H1 (cell line): ENCODE measurements at regions not wholly inside any gene's neighbourhood (a gene's known extent, or its start where the extent isn't known, plus 50 kb on each side); places are given as distances from the start of the nearest gene placed in this dataset.

Experiments used
- CTCF ChIA-PET: fragments of 300-600 bp; sonication (Branson Sonifier 250); formaldehyde crosslinking; loops from one replicate; lab custom pipeline; 2021; ENCODE audit not compliant: partially characterized antibody; lab: Charles Lee
- POLR2A ChIA-PET: fragments of 300-600 bp; sonication (Branson Sonifier 250); formaldehyde crosslinking; loops from one replicate; lab custom pipeline; 2021; ENCODE audit warnings: inconsistent platforms; ENCODE audit not compliant: partially characterized antibody; lab: Charles Lee
- DNase-seq, 2 experiments: peaks; one replicate each; pipeline versions ENCODE4 v3.0.0 to v3.0.0-alpha.2; 2010 to 2022; ENCODE audit warnings: low spot score in 2 of 2, low read depth in 1 of 2, mixed read lengths in 1 of 2
- FAIRE-seq: peaks from 2 replicates; lab custom pipeline; 2011; peaks lifted over from hg19 to GRCh38; lab: Jason Lieb, UNC
- H2AFZ ChIP-seq: 2 replicates; pipeline ENCODE4 v1.8.1; 2012; ENCODE audit warnings: low read length, inconsistent platforms
- H2AK5ac ChIP-seq: 2 replicates; pipeline ENCODE4 v1.6.1; 2013; ENCODE audit warnings: low read depth, low read length
- H2BK120ac ChIP-seq: replicated peaks from 2 replicates; pipeline ENCODE3; 2013; ENCODE audit warnings: low read depth, low read length, inconsistent platforms
- H2BK12ac ChIP-seq: 2 replicates; pipeline ENCODE4 v1.6.1; 2013; ENCODE audit warnings: low read depth, low read length
- H2BK15ac ChIP-seq: 2 replicates; pipeline ENCODE4 v1.6.1; 2013; ENCODE audit warnings: low read length
- H2BK20ac ChIP-seq: 2 replicates; pipeline ENCODE4 v1.6.1; 2013; ENCODE audit warnings: low read length
- H2BK5ac ChIP-seq: 2 replicates; pipeline ENCODE4 v1.6.1; 2013; ENCODE audit warnings: low read depth, low read length
- H3K14ac ChIP-seq: 2 replicates; pipeline ENCODE4 v1.6.1; 2013; ENCODE audit warnings: inconsistent platforms; ENCODE audit not compliant: insufficient read length
- H3K18ac ChIP-seq: 2 replicates; pipeline ENCODE4 v1.6.1; 2013; ENCODE audit warnings: low read length; ENCODE audit errors: extremely low read depth
- H3K23ac ChIP-seq: 2 replicates; pipeline ENCODE4 v1.6.1; 2013; ENCODE audit warnings: inconsistent platforms; ENCODE audit not compliant: insufficient read length
- H3K23me2 ChIP-seq: 2 replicates; pipeline ENCODE4 v1.6.1; 2013; ENCODE audit warnings: low read depth, low read length
- H3K27ac ChIP-seq: 2 replicates; pipeline ENCODE4 v1.6.1; 2011; ENCODE audit warnings: low read depth, low read length, inconsistent platforms
- H3K27me3 ChIP-seq, 4 experiments: replicated peaks in 1 of 4; 1 replicate in 1 of 4; 2 replicates in 3 of 4; pipeline versions ENCODE4 v1.6.1 to v1.8.1; 2011 to 2013; ENCODE audit warnings: low read length in 3 of 4, mild to moderate bottlenecking in 3 of 4, inconsistent platforms in 2 of 4, mixed read lengths in 2 of 4, moderate library complexity in 1 of 4; ENCODE audit not compliant: control insufficient read depth in 3 of 4, insufficient read depth in 3 of 4; ENCODE audit errors: extremely low read depth in 1 of 4
- H3K36me3 ChIP-seq, 4 experiments: 2 replicates each; pipeline versions ENCODE4 v1.6.1 to v1.8.1; 2011 to 2013; ENCODE audit warnings: mild to moderate bottlenecking in 4 of 4, low read length in 3 of 4, moderate library complexity in 2 of 4, control low read depth in 1 of 4, inconsistent platforms in 1 of 4; ENCODE audit not compliant: insufficient read depth in 4 of 4, control insufficient read depth in 2 of 4
- H3K4ac ChIP-seq: replicated peaks from 2 replicates; pipeline ENCODE3; 2013; ENCODE audit warnings: low read length, low read depth, mixed read lengths, inconsistent platforms; ENCODE audit not compliant: insufficient read length
- H3K4me1 ChIP-seq, 4 experiments: replicated peaks in 1 of 4; 1 replicate in 1 of 4; 2 replicates in 3 of 4; pipeline versions ENCODE4 v1.6.1 to v1.8.1; 2011 to 2013; ENCODE audit warnings: low read length in 3 of 4, inconsistent platforms in 2 of 4, mixed read lengths in 1 of 4; ENCODE audit not compliant: insufficient read depth in 4 of 4, control insufficient read depth in 3 of 4
- H3K4me2 ChIP-seq, 2 experiments: 2 replicates each; pipeline versions ENCODE4 v1.6.1 to v1.8.1; 2011 to 2013; ENCODE audit warnings: low read depth in 2 of 2, low read length in 2 of 2, control low read depth in 1 of 2, inconsistent platforms in 1 of 2, mild to moderate bottlenecking in 1 of 2; ENCODE audit not compliant: insufficient read depth in 1 of 2
- H3K4me3 ChIP-seq, 4 experiments: fragments of 200-600, 300-600 bp in 1 of 4; sonication (generic), shearing (Covaris generic), sonication (Bioruptor Twin) in 1 of 4; 2 replicates each; pipeline versions ENCODE4 v1.5.1 to v1.8.1; 2011 to 2016; ENCODE audit warnings: low read length in 4 of 4, low read depth in 3 of 4, control low read depth in 2 of 4, inconsistent platforms in 2 of 4, mild to moderate bottlenecking in 2 of 4, mixed read lengths in 1 of 4, moderate library complexity in 1 of 4; ENCODE audit not compliant: insufficient read depth in 2 of 4; ENCODE audit errors: extremely low read depth in 1 of 4
- H3K56ac ChIP-seq: replicated peaks from 2 replicates; pipeline ENCODE3; 2013; ENCODE audit warnings: low read depth, mild to moderate bottlenecking, mixed read lengths, low read length, inconsistent platforms; ENCODE audit not compliant: insufficient read length
- H3K79me1 ChIP-seq: 2 replicates; pipeline ENCODE4 v1.6.1; 2013; ENCODE audit warnings: low read depth, low read length, control low read depth
- H3K79me2 ChIP-seq, 2 experiments: 2 replicates each; pipeline versions ENCODE4 v1.6.1 to v1.8.1; 2012 to 2013; ENCODE audit warnings: low read length in 2 of 2, mild to moderate bottlenecking in 2 of 2, inconsistent platforms in 1 of 2; ENCODE audit not compliant: insufficient read depth in 2 of 2, control insufficient read depth in 1 of 2
- H3K9ac ChIP-seq, 4 experiments: replicated peaks in 1 of 4; 1 replicate in 1 of 4; 2 replicates in 3 of 4; pipeline versions ENCODE4 v1.6.1 to v1.8.1; 2011 to 2013; ENCODE audit warnings: low read depth in 3 of 4, low read length in 3 of 4, control low read depth in 2 of 4, mild to moderate bottlenecking in 2 of 4, moderate library complexity in 2 of 4, inconsistent platforms in 1 of 4; ENCODE audit errors: extremely low read depth in 1 of 4
- H3K9me3 ChIP-seq, 2 experiments: 2 replicates each; pipeline versions ENCODE4 v1.6.1 to v1.8.1; 2012 to 2013; ENCODE audit warnings: mild to moderate bottlenecking in 2 of 2, moderate library complexity in 2 of 2, control low read depth in 1 of 2, inconsistent platforms in 1 of 2, low read depth in 1 of 2, low read length in 1 of 2, mixed read lengths in 1 of 2; ENCODE audit not compliant: insufficient read depth in 2 of 2
- H4K20me1 ChIP-seq, 2 experiments: replicated peaks in 1 of 2; 2 replicates each; pipeline versions ENCODE3 to v1.8.1; 2011 to 2013; ENCODE audit warnings: inconsistent platforms in 2 of 2, low read length in 2 of 2, mild to moderate bottlenecking in 1 of 2; ENCODE audit not compliant: insufficient read depth in 2 of 2, control insufficient read depth in 1 of 2
- H4K5ac ChIP-seq: 2 replicates; pipeline ENCODE4 v1.6.1; 2013; ENCODE audit warnings: low read length, low read depth, mixed read lengths, inconsistent platforms; ENCODE audit not compliant: insufficient read length
- H4K8ac ChIP-seq: 2 replicates; pipeline ENCODE4 v1.8.0; 2013; ENCODE audit warnings: mild to moderate bottlenecking, moderate library complexity, low read length, inconsistent platforms; ENCODE audit not compliant: insufficient read depth; ENCODE audit errors: extremely low read depth
- H4K91ac ChIP-seq: replicated peaks from 2 replicates; pipeline ENCODE3; 2013; ENCODE audit warnings: low read length, mixed read lengths, inconsistent platforms; ENCODE audit not compliant: insufficient read length
- ASH2L ChIP-seq: fragments of 200-600, 300-600 bp; sonication (generic); IDR thresholded peaks from one replicate; pipeline ENCODE4 v1.7.1; 2017; ENCODE audit warnings: low read length
- BRCA1 ChIP-seq: IDR thresholded peaks from 2 replicates; pipeline ENCODE4 v1.6.1; 2012; ENCODE audit warnings: low read depth, low read length, improper control_type of control experiment
- CTBP2 ChIP-seq: IDR thresholded peaks from 2 replicates; pipeline ENCODE4 v1.7.0; 2011; ENCODE audit warnings: borderline replicate concordance, mild to moderate bottlenecking, moderate library complexity, mixed read lengths, low read length; ENCODE audit not compliant: insufficient read depth, insufficient read length
- CTCF ChIP-seq, 3 experiments: IDR thresholded peaks; 1 replicate in 2 of 3; 2 replicates in 1 of 3; pipeline versions ENCODE4 v1.5.1 to v1.6.1; 2011; ENCODE audit warnings: low read length in 3 of 3, mild to moderate bottlenecking in 3 of 3, inconsistent platforms in 2 of 3, low read depth in 1 of 3, moderate library complexity in 1 of 3; ENCODE audit not compliant: insufficient read depth in 1 of 3; ENCODE audit errors: control extremely low read depth in 1 of 3
- FOSL1 ChIP-seq: IDR thresholded peaks from 2 replicates; pipeline ENCODE4 v1.6.1; 2011; ENCODE audit warnings: mild to moderate bottlenecking, low read depth, low read length, moderate library complexity; ENCODE audit not compliant: insufficient read depth
- NRF1 ChIP-seq: IDR thresholded peaks from 2 replicates; pipeline ENCODE4 v1.6.1; 2011; ENCODE audit warnings: mild to moderate bottlenecking, low read depth, low read length, improper control_type of control experiment
- POLR2A ChIP-seq, 2 experiments: IDR thresholded peaks; 1 replicate in 1 of 2; 2 replicates in 1 of 2; pipeline ENCODE4 v1.6.1; 2011; ENCODE audit warnings: low read depth in 2 of 2, low read length in 2 of 2, mild to moderate bottlenecking in 2 of 2; ENCODE audit errors: control extremely low read depth in 1 of 2
- SIRT6 ChIP-seq: IDR thresholded peaks from one replicate; pipeline ENCODE4 v1.7.1; 2012; ENCODE audit warnings: low read length, inconsistent platforms
- WGBS, 2 experiments: shearing (Covaris generic) in 1 of 2; methylation state at CpG; one replicate each; pipeline versions ENCODE4 v1.1.6 to v1.1.7; 2013 to 2015; ENCODE audit warnings: low lambda C conversion rate in 2 of 2, mixed read lengths in 2 of 2, inconsistent platforms in 1 of 2, low coverage in 1 of 2, missing lambda C conversion rate in 1 of 2; ENCODE audit not compliant: insufficient replicate concordance in 2 of 2, insufficient coverage in 1 of 2, insufficient read length in 1 of 2; ENCODE audit errors: extremely low coverage in 1 of 2, missing lambda C conversion rate in 1 of 2; 5-methylcytosine and 5-hydroxymethylcytosine counted together

- Histone ChIP-seq H2BK12ac (no peak overlapping the region), H4K20me1 (no peaks in the 10 kb centered on the region), H4K8ac (no peak overlapping the region), H2BK15ac (no peak overlapping the region), H3K27me3 (no peaks in the 10 kb centered on the region), H3K4me3 (no peak overlapping the region), H3K79me2 (no peaks in the 10 kb centered on the region), H3K9ac (no peak overlapping the region), H3K23me2 (no peaks in the 10 kb centered on the region), H4K91ac (no peak overlapping the region), H4K5ac (no peak overlapping the region), H2AFZ (no peak overlapping the region), H3K4ac (no peak overlapping the region), H3K4me2 (no peak overlapping the region), H3K36me3 (no peaks in the 10 kb centered on the region), H2AK5ac (no peak overlapping the region), H2BK20ac (no peak overlapping the region), H3K79me1 (no peaks in the 10 kb centered on the region), H3K56ac (no peak overlapping the region), H3K14ac (no peak overlapping the region), H3K4me1 (peaks cover 0 to 8% (median 7%) of the 10 kb centered on the region in 4 experiments; a peak in 6 of 7 replicates), H3K23ac (no peak overlapping the region), H3K27ac (no peak overlapping the region), H2BK5ac (no peak overlapping the region), H3K18ac (no peak overlapping the region), H3K9me3 (peaks cover 18 to 19% of the 10 kb centered on the region in 2 experiments), H2BK120ac (no peak overlapping the region)
- ChIA-PET CTCF (interaction anchor here (0.7 to 2.3 kb wide), 8 partner anchors 11 to 474 kb away, joined by 3 to 7 read pairs (median 5); no protein-coding TSS in a partner anchor), POLR2A (interaction anchor here (0.6 kb wide), 1 partner anchor 12 kb away, joined by 4 read pairs; no protein-coding TSS in a partner anchor)
- 89% methylated on average over 3 of the region's 6 CpGs; no CpG with 5 or more reads in 1 of the 2 experiments for WGBS, 2 experiments
- DNase-seq (no peak), FAIRE-seq (no peak)
- TF ChIP-seq POLR2A (IDR thresholded peaks at IDR 0.05; ENCODE audit: control extremely low read depth in 1 of 2, low read depth in 2 of 2, low read length in 2 of 2), result no peak
- TF ChIP-seq CTCF (IDR thresholded peaks at IDR 0.05; ENCODE audit: control extremely low read depth in 1 of 3, insufficient read depth in 1 of 3, low read depth in 1 of 3, low read length in 3 of 3), result no peak
- no peak for TF ChIP-seq CTBP2
- TF ChIP-seq SIRT6, result no peak
- TF ChIP-seq NRF1, result no peak
- TF ChIP-seq BRCA1, result no peak
- no peak for TF ChIP-seq ASH2L
- no peak for TF ChIP-seq FOSL1
These were observed 101.5 kb upstream of the IQSEC1 start for GRCh38 chr3:13174803-13175135.
